ENCODE measurements at regions not wholly inside any gene's neighbourhood (a gene's known extent, or its start where the extent isn't known, plus 50 kb on each side); places are given as distances from the start of the nearest gene placed in this dataset.
A peak's percentile ranks its signal among the peaks of the same experiment; 100 is the strongest.

GRCh38 chr2:20542746-20543468, 96.0 kb downstream of the RHOB start:
- Histone ChIP-seq H3K9me3 (no peaks in the 10 kb centered on the region), H3K4me3 (no peak overlapping the region), H3K4me1 (peaks cover 0 to 6% (median 0%) of the 10 kb centered on the region in 4 donors), H3K27ac (no peak overlapping the region), H3K27me3 (no peaks in the 10 kb centered on the region), H3K36me3 (no peaks in the 10 kb centered on the region)
- ATAC-seq (ENCODE audit: low FRiP score in 2 of 2) (peak in 1 of 2 donors; percentile 68), DNase-seq (no peak)
- WGBS, 2 donors, result 83 to 88% methylated on average over 12 to 13 of the region's 13 CpGs
- TF ChIP-seq, protein P1, sequence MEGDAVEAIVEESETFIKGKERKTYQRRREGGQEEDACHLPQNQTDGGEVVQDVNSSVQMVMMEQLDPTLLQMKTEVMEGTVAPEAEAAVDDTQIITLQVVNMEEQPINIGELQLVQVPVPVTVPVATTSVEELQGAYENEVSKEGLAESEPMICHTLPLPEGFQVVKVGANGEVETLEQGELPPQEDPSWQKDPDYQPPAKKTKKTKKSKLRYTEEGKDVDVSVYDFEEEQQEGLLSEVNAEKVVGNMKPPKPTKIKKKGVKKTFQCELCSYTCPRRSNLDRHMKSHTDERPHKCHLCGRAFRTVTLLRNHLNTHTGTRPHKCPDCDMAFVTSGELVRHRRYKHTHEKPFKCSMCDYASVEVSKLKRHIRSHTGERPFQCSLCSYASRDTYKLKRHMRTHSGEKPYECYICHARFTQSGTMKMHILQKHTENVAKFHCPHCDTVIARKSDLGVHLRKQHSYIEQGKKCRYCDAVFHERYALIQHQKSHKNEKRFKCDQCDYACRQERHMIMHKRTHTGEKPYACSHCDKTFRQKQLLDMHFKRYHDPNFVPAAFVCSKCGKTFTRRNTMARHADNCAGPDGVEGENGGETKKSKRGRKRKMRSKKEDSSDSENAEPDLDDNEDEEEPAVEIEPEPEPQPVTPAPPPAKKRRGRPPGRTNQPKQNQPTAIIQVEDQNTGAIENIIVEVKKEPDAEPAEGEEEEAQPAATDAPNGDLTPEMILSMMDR (IDR thresholded peaks at IDR 0.05), result no peak
- TF ChIP-seq POLR2AphosphoS5 (IDR thresholded peaks at IDR 0.05), result no peak
- TF ChIP-seq POLR2A (IDR thresholded peaks at IDR 0.05), result no peak
- no peak for TF ChIP-seq EP300 (IDR thresholded peaks at IDR 0.05)

DNA sequence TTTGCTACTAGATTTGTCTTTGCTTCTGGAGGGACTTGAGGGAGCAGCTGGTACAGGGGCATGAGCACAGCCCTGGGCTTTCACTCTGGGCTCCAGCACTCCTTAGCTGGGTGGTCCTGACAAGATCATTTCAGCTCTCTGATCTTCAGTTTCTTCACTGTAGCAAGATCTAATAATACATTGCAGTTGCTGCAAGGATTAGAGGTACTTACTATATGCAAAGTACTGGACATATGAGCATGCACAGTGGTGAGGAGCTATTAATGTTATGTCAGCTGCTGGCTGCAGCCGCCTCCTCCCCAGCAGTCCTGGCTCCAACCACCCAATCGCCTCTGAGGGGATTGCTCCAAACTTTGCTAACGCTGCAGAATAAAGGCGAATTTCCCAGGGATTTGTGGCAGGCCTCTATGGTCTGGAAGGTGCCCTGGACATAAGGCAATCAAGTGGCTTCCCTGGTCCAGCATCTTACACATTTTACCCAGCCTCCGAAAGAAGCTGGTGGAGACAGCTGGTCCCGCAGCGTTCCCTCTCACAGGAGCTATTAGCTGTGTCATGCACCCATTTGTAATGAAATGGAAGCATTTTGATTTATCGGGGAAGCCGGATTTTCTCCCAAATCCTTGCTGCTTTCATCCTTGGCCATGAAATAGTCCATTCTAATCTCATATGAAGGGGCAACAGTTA, 96.7 kb downstream of the RHOB start:
- no peaks in the 10 kb centered on the region for H3K36me3 ChIP-seq
- H3K4me1 ChIP-seq, result peaks cover 0 to 6% (median 0%) of the 10 kb centered on the region in 4 donors
- no peak overlapping the region for H3K27ac ChIP-seq
- WGBS, 2 donors, result 58 to 65% methylated on average over 9 of the region's 9 CpGs
- no peak for TF ChIP-seq EP300 (IDR thresholded peaks at IDR 0.05)
- TF ChIP-seq POLR2A (IDR thresholded peaks at IDR 0.05), result no peak
- TF ChIP-seq POLR2AphosphoS5 (IDR thresholded peaks at IDR 0.05), result no peak
- TF ChIP-seq, protein P1 (IDR thresholded peaks at IDR 0.05), result no peak
- DNase-seq (no peak), ATAC-seq (ENCODE audit: low FRiP score in 2 of 2) (peak in 1 of 2 donors; percentile 7)
- no peak overlapping the region for H3K4me3 ChIP-seq
- no peaks in the 10 kb centered on the region for H3K9me3 ChIP-seq
- H3K27me3 ChIP-seq, result no peaks in the 10 kb centered on the region

DNA sequence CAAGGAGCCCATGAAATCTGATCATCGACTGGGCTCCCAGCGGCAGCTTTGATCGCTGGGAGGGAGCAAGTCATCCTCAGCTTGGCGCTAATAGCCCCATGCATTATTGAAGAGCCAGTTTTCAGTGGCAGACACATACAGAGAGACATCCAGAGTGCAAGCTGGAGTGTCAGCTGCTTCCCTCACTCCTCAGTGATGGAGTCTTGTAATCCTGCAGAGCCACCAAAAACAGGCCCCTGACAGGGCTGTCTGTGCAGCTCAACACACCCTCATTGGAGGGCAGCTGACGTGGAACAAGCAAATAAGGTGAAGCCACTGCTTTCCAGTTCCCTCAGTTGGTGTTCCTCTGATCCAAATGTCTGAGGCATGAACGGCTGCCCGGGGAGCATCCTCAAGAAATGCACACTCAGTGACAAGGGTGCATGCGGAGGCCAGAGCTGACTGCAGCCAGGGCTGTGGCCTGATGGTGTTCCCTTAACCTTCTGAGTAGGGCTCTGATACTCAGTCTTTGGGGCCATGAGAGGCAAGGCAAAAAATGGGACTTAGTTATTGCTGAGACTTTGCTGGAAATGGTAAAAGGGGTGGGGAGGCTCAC, 97.4 kb downstream of the RHOB start:
- Histone ChIP-seq H3K27ac (no peak overlapping the region), H3K9me3 (no peaks in the 10 kb centered on the region), H3K4me1 (peaks cover 0 to 2% (median 0%) of the 10 kb centered on the region in 4 donors), H3K4me3 (no peak overlapping the region), H3K36me3 (no peaks in the 10 kb centered on the region), H3K27me3 (no peaks in the 10 kb centered on the region)
- TF ChIP-seq POLR2A (IDR thresholded peaks at IDR 0.05), result no peak
- TF ChIP-seq, protein P1 (IDR thresholded peaks at IDR 0.05), result no peak
- no peak for TF ChIP-seq POLR2AphosphoS5 (IDR thresholded peaks at IDR 0.05)
- TF ChIP-seq EP300 (IDR thresholded peaks at IDR 0.05), result no peak
- WGBS, 2 donors, result 88 to 94% methylated on average over 7 to 8 of the region's 8 CpGs
- ATAC-seq (ENCODE audit: low FRiP score in 2 of 2) (no peak), DNase-seq (no peak)

GRCh38 chr2:20549144-20549543, 101.8 kb downstream of the HS1BP3 start:
- TF ChIP-seq EP300 (IDR thresholded peaks at IDR 0.05) (no peak), POLR2AphosphoS5 (IDR thresholded peaks at IDR 0.05) (no peak), POLR2A (IDR thresholded peaks at IDR 0.05) (no peak)
- TF ChIP-seq, protein P1 (IDR thresholded peaks at IDR 0.05), result no peak
- Histone ChIP-seq H3K27ac (no peak overlapping the region), H3K9me3 (no peaks in the 10 kb centered on the region), H3K36me3 (no peaks in the 10 kb centered on the region), H3K4me3 (no peak overlapping the region), H3K4me1 (peaks cover 0 to 11% (median 5%) of the 10 kb centered on the region in 4 donors), H3K27me3 (no peaks in the 10 kb centered on the region)
- no peak for DNase-seq
- 81 to 84% methylated on average over 9 of the region's 9 CpGs for WGBS, 2 donors
- ATAC-seq (ENCODE audit: low FRiP score in 2 of 2), result no peak

Measured in upper lobe of left lung (tissue), 6 donors.